Endothelial cell of umbilical vein (primary cell): ENCODE measurements at regions not wholly inside any gene's neighbourhood (a gene's known extent, or its start where the extent isn't known, plus 50 kb on each side); places are given as distances from the start of the nearest gene placed in this dataset.

Experiments
- BruUV-seq: library from RNA; stranded (reverse); fragments of 400-500 nt; replicated peaks from 2 replicates; lab custom pipeline; 2021; lab: Mats Ljungman, UMichigan
- CTCF ChIA-PET: fragments of 300-600, 350-600 bp; sonication (Branson Sonifier 250); formaldehyde crosslinking; loops from one replicate; lab custom pipeline; 2021; ENCODE audit warnings: antibody characterized with exemption, inconsistent platforms; lab: Charles Lee
- POLR2A ChIA-PET: fragments of 300-600, 350-600 bp; sonication (Branson Sonifier 250); formaldehyde crosslinking; loops from one replicate; lab custom pipeline; 2021; ENCODE audit warnings: antibody characterized with exemption, inconsistent platforms; lab: Charles Lee
- DNase-seq: peaks from one replicate; pipeline ENCODE4 v3.0.0-alpha.2; 2011; ENCODE audit warnings: low read depth, low spot score
- FAIRE-seq: peaks from 2 replicates; lab custom pipeline; 2011; peaks lifted over from hg19 to GRCh38; lab: Jason Lieb, UNC
- H2AFZ ChIP-seq: 2 replicates; pipeline ENCODE4 v1.6.0; 2012; ENCODE audit warnings: low read depth, low read length, control low read depth, inconsistent platforms
- H3K27ac ChIP-seq: 2 replicates; pipeline ENCODE4 v1.5.1; 2011; ENCODE audit warnings: low read depth, mild to moderate bottlenecking, control low read depth, low read length, moderate library complexity; ENCODE audit not compliant: insufficient read depth
- H3K27me3 ChIP-seq, 2 experiments: 2 replicates each; pipeline versions ENCODE4 v1.6.0 to v1.6.1; 2011; ENCODE audit warnings: low read length in 2 of 2, mixed read lengths in 1 of 2; ENCODE audit not compliant: control insufficient read depth in 2 of 2, insufficient read depth in 2 of 2
- H3K36me3 ChIP-seq, 2 experiments: 2 replicates in 1 of 2; 3 replicates in 1 of 2; pipeline ENCODE4 v1.5.1; 2011; ENCODE audit warnings: low read length in 2 of 2, mild to moderate bottlenecking in 1 of 2, moderate library complexity in 1 of 2; ENCODE audit not compliant: control insufficient read depth in 2 of 2, insufficient read depth in 2 of 2; ENCODE audit errors: extremely low read depth in 1 of 2
- H3K4me1 ChIP-seq: 3 replicates; pipeline ENCODE4 v1.5.1; 2011; ENCODE audit warnings: mild to moderate bottlenecking, low read length; ENCODE audit not compliant: control insufficient read depth, insufficient read depth; ENCODE audit errors: extremely low read depth
- H3K4me2 ChIP-seq: 2 replicates; pipeline ENCODE4 v1.6.1; 2011; ENCODE audit warnings: low read length, control low read depth, mixed read lengths; ENCODE audit not compliant: insufficient read depth
- H3K4me3 ChIP-seq, 3 experiments: fragments of 200-600 bp in 1 of 3; sonication (generic), shearing (Covaris generic) in 1 of 3; replicated peaks in 1 of 3; 2 replicates each; pipeline ENCODE4 v1.5.1; 2011 to 2016; ENCODE audit warnings: control low read depth in 3 of 3, low read length in 3 of 3, mild to moderate bottlenecking in 2 of 3, inconsistent platforms in 1 of 3, low read depth in 1 of 3, moderate library complexity in 1 of 3; ENCODE audit not compliant: insufficient read depth in 1 of 3
- H3K79me2 ChIP-seq: 2 replicates; pipeline ENCODE4 v1.6.0; 2012; ENCODE audit warnings: low read length, inconsistent platforms; ENCODE audit not compliant: control insufficient read depth, insufficient read depth
- H3K9ac ChIP-seq: replicated peaks from 2 replicates; pipeline ENCODE3; 2011; ENCODE audit warnings: low read length, control low read depth; ENCODE audit not compliant: insufficient read depth; ENCODE audit errors: extremely low read depth
- H3K9me1 ChIP-seq: replicated peaks from 3 replicates; pipeline ENCODE4 v1.6.0; 2011; ENCODE audit warnings: mild to moderate bottlenecking, low read length; ENCODE audit not compliant: control insufficient read depth, insufficient read depth; ENCODE audit errors: extremely low read depth
- H3K9me3 ChIP-seq: replicated peaks from 2 replicates; pipeline ENCODE4 v1.5.1; 2012; ENCODE audit warnings: low read length, inconsistent platforms; ENCODE audit not compliant: control insufficient read depth, insufficient read depth
- H4K20me1 ChIP-seq: replicated peaks from 2 replicates; pipeline ENCODE3; 2011; ENCODE audit warnings: mild to moderate bottlenecking, low read length; ENCODE audit not compliant: control insufficient read depth, insufficient read depth; ENCODE audit errors: extremely low read depth
- CTCF ChIP-seq, 2 donors: IDR thresholded peaks; 1 replicate in 1 of 2; 2 replicates in 1 of 2; pipeline ENCODE4 v1.5.1; 2011; ENCODE audit warnings: low read length in 2 of 2, mild to moderate bottlenecking in 2 of 2, moderate library complexity in 2 of 2, control low read depth in 1 of 2, inconsistent platforms in 1 of 2, low read depth in 1 of 2; ENCODE audit not compliant: insufficient read depth in 1 of 2; ENCODE audit errors: extremely low read depth in 1 of 2
- EZH2 ChIP-seq: IDR thresholded peaks from 2 replicates; pipeline ENCODE4 v1.6.1; 2012; ENCODE audit warnings: borderline replicate concordance, low read depth, mild to moderate bottlenecking, moderate library complexity, low read length, inconsistent platforms; ENCODE audit not compliant: severe bottlenecking
- FOS ChIP-seq: IDR thresholded peaks from 2 replicates; pipeline ENCODE4 v1.6.1; 2011; ENCODE audit warnings: mild to moderate bottlenecking, low read length, moderate library complexity, borderline replicate concordance; ENCODE audit not compliant: insufficient read depth
- GATA2 ChIP-seq: IDR thresholded peaks from 2 replicates; pipeline ENCODE4 v1.7.0; 2011; ENCODE audit warnings: low read depth, mild to moderate bottlenecking, moderate library complexity, mixed read lengths, low read length; ENCODE audit not compliant: insufficient read length, insufficient read depth
- JUN ChIP-seq: IDR thresholded peaks from 2 replicates; pipeline ENCODE4 v1.6.1; 2011; ENCODE audit warnings: borderline replicate concordance, low read depth; ENCODE audit not compliant: insufficient read length, insufficient read depth
- MYC ChIP-seq: IDR thresholded peaks from one replicate; pipeline ENCODE4 v1.6.1; 2011; ENCODE audit warnings: mild to moderate bottlenecking, low read depth, low read length
- POLR2A ChIP-seq: IDR thresholded peaks from 2 replicates; pipeline ENCODE4 v1.6.1; 2012; ENCODE audit warnings: low read depth, mild to moderate bottlenecking, control low read depth, low read length
- POLR2AphosphoS5 ChIP-seq: IDR thresholded peaks from 2 replicates; pipeline ENCODE4 v1.6.1; 2012; ENCODE audit warnings: low read depth, mild to moderate bottlenecking, control low read depth, low read length, moderate library complexity; ENCODE audit not compliant: insufficient read depth
- dilution Hi-C: fragments of 300-500 bp; cut with MboI; formaldehyde crosslinking; loops from one replicate; pipeline ENCODE4 v1.15.0; 2019; ENCODE audit warnings: low sequenced_read_pairs; ENCODE audit not compliant: extremely low pct_ligation_motif_present
- intact Hi-C: fragments of 100-400 bp; cut with micrococcal nuclease; formaldehyde crosslinking; loops from one replicate; pipeline ENCODE4 v1.10.0; 2022

DNA sequence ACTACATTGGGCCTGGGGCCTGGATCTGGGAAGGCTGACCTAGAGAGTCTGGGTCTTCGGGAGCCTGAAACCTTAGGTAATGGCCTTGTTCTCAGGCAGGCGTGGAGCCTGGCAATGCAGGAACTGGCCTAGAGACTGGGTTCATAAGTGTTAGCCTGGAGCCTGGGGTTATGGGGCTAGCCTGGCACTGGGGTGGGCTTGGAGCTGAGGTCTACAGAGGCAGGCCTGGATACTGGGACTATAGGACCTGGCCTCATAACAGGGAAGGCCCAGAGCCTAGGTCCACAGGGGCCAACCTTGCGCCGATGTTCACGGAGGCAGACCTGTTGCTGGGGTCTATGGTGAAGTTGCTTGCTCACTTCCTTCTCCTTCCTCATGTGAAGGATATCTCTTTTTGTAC is 843.8 kb upstream of the GJE1 start:
- Histone ChIP-seq H3K9ac (no peak overlapping the region), H3K4me2 (no peak overlapping the region), H3K36me3 (no peaks in the 10 kb centered on the region), H3K4me1 (peaks cover 4% of the 10 kb centered on the region), H3K27me3 (no peaks in the 10 kb centered on the region), H3K9me3 (no peaks in the 10 kb centered on the region), H3K4me3 (no peak overlapping the region), H3K9me1 (no peaks in the 10 kb centered on the region), H3K79me2 (no peaks in the 10 kb centered on the region), H3K27ac (no peak overlapping the region), H2AFZ (no peak overlapping the region), H4K20me1 (no peaks in the 10 kb centered on the region)
- POLR2A ChIA-PET, result no interaction called here
- BruUV-seq, result no TSS peak
- no peak for FAIRE-seq
- DNase-seq, result no peak
- CTCF ChIA-PET, result no interaction called here
- intact Hi-C loops, result no loop called here
- dilution Hi-C loops, result no loop called here
- TF ChIP-seq JUN, result no peak
- no peak for TF ChIP-seq GATA2
- TF ChIP-seq CTCF (IDR thresholded peaks at IDR 0.05; ENCODE audit: extremely low read depth in 1 of 2, insufficient read depth in 1 of 2, low read depth in 1 of 2, low read length in 2 of 2), result no peak
- no peak for TF ChIP-seq POLR2AphosphoS5
- no peak for TF ChIP-seq FOS
- no peak for TF ChIP-seq POLR2A
- TF ChIP-seq MYC, result no peak
- TF ChIP-seq EZH2, result no peak
